ENCODE measurements at regions not wholly inside any gene's neighbourhood (a gene's known extent, or its start where the extent isn't known, plus 50 kb on each side); places are given as distances from the start of the nearest gene placed in this dataset.
A peak's percentile ranks its signal among the peaks of the same experiment; 100 is the strongest.
"Not testable (repeated sequence)": the region's sequence is repeated elsewhere in the genome, so short reads cannot be mapped to it uniquely, and the experiment has no call there.

GRCh38 chr4:138113819-138114400 is 128.2 kb downstream of the SLC7A11 start:
- DNase-seq: peak; percentile 36

GRCh38 chr4:138112890-138113289 is 129.3 kb downstream of the SLC7A11 start:
- DNase-seq: not testable (repeated sequence)

GRCh38 chr4:138112389-138112788 is 129.8 kb downstream of the SLC7A11 start:
- DNase-seq: no peak

- DNase-seq: peak; percentile 16
Measured at GRCh38 chr4:138111462-138112000, 130.6 kb downstream of the SLC7A11 start.

- no peak for DNase-seq
Measured at GRCh38 chr4:138110815-138111214, 131.3 kb downstream of the SLC7A11 start.

GRCh38 chr4:138107023-138107422 is 135.1 kb downstream of the SLC7A11 start:
- no peak for DNase-seq

GRCh38 chr4:138105331-138105730 is 136.8 kb downstream of the SLC7A11 start:
- no peak for DNase-seq

- DNase-seq: no peak
Measured at GRCh38 chr4:138104284-138104680, 137.9 kb downstream of the SLC7A11 start.

- no peak for DNase-seq
Measured at GRCh38 chr4:138103597-138104283, 138.4 kb downstream of the SLC7A11 start.

- no peak for DNase-seq
Measured at GRCh38 chr4:138099385-138099784, 142.8 kb downstream of the SLC7A11 start.

GRCh38 chr4:138097912-138098600 is 144.1 kb downstream of the SLC7A11 start:
- DNase-seq: no peak

GRCh38 chr4:138096384-138097062 is 145.6 kb downstream of the SLC7A11 start:
- no peak for DNase-seq

GRCh38 chr4:138095378-138095777 is 146.8 kb downstream of the SLC7A11 start:
- no peak for DNase-seq

GRCh38 chr4:138092060-138092459 is 150.1 kb downstream of the SLC7A11 start:
- no peak for DNase-seq

GRCh38 chr4:138090918-138091676 is 151.1 kb downstream of the SLC7A11 start:
- DNase-seq: no peak

- peak; percentile 80 for DNase-seq
Measured at GRCh38 chr4:138090150-138090917, 151.8 kb downstream of the SLC7A11 start.

GRCh38 chr4:138088449-138089208 is 153.5 kb downstream of the SLC7A11 start:
- DNase-seq: no peak

- DNase-seq: no peak
Measured at GRCh38 chr4:138087066-138087719, 155.0 kb downstream of the SLC7A11 start.

- DNase-seq: peak; percentile 52
Measured at GRCh38 chr4:138086611-138087041, 155.5 kb downstream of the SLC7A11 start.

GRCh38 chr4:138085736-138086305 is 156.3 kb downstream of the SLC7A11 start:
- no peak for DNase-seq

Data from fibroblast of skin of abdomen (primary cell).